Keratinocyte (primary cell): ENCODE measurements at regions not wholly inside any gene's neighbourhood (a gene's known extent, or its start where the extent isn't known, plus 50 kb on each side); places are given as distances from the start of the nearest gene placed in this dataset.

Experiments
- EZH2 ChIP-seq: IDR thresholded peaks from one replicate; pipeline ENCODE4 v1.6.1; 2012; ENCODE audit warnings: inconsistent platforms, mild to moderate bottlenecking, low read length, moderate library complexity
- TF ChIP-seq, protein P1 (sequence below), 3 experiments: IDR thresholded peaks in 1 of 3; conservative IDR thresholded peaks in 1 of 3; optimal IDR thresholded peaks in 1 of 3; 2 replicates in 2 of 3; 3 replicates in 1 of 3; pipeline versions ENCODE3 to v1.5.1; 2011; ENCODE audit warnings: low read length in 3 of 3, mild to moderate bottlenecking in 3 of 3, moderate library complexity in 2 of 3, control low read depth in 1 of 3, inconsistent platforms in 1 of 3; ENCODE audit not compliant: insufficient read depth in 2 of 3; ENCODE audit errors: extremely low read depth in 1 of 3

DNA sequence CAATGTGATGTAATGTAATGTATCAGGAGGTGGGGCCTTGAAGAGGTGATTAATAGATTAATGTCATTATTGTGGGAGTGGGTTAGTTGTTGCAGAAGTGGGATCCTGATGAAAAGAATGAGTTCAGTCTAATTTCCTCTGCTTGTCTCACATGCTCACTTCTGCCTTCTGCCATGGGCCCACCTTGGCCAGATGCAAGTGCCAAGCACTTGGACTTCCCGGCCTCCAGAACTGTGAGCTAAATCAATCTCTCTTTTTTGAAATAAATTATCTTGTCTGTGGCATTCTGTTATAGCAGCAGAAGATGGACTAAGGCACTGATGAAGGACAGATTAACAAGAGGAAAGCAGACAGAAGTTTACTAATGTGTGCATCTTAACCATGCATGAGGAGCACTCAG lies 123.9 kb downstream of the ETS2 start:
- TF ChIP-seq, protein P1, sequence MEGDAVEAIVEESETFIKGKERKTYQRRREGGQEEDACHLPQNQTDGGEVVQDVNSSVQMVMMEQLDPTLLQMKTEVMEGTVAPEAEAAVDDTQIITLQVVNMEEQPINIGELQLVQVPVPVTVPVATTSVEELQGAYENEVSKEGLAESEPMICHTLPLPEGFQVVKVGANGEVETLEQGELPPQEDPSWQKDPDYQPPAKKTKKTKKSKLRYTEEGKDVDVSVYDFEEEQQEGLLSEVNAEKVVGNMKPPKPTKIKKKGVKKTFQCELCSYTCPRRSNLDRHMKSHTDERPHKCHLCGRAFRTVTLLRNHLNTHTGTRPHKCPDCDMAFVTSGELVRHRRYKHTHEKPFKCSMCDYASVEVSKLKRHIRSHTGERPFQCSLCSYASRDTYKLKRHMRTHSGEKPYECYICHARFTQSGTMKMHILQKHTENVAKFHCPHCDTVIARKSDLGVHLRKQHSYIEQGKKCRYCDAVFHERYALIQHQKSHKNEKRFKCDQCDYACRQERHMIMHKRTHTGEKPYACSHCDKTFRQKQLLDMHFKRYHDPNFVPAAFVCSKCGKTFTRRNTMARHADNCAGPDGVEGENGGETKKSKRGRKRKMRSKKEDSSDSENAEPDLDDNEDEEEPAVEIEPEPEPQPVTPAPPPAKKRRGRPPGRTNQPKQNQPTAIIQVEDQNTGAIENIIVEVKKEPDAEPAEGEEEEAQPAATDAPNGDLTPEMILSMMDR (optimal IDR thresholded peaks at IDR 0.05 in 1 of 3, IDR thresholded peaks at IDR 0.05 in 1 of 3, conservative IDR thresholded peaks at IDR 0.05 in 1 of 3; ENCODE audit: extremely low read depth in 1 of 3, insufficient read depth in 2 of 3, low read length in 3 of 3): no peak
- TF ChIP-seq EZH2: no peak
